NCI-H1694 (cell line): ENCODE measurements at regions not wholly inside any gene's neighbourhood (a gene's known extent, or its start where the extent isn't known, plus 50 kb on each side); places are given as distances from the start of the nearest gene placed in this dataset.

Experiments
- DNase-seq: peaks from one replicate; lab custom pipeline; 2025; lab: John Stamatoyannopoulos, UW

- DNase-seq = no peak
Measured at GRCh38 chr12:60251091-60251490, 655.3 kb downstream of the SLC16A7 start.

- DNase-seq = no peak
Measured at GRCh38 chr12:60252359-60253096, 656.7 kb downstream of the SLC16A7 start.

- no peak for DNase-seq
Measured at GRCh38 chr12:60255044-60255443, 659.2 kb downstream of the SLC16A7 start.

GRCh38 chr12:60257063-60257462 is 661.2 kb downstream of the SLC16A7 start:
- DNase-seq = no peak

GRCh38 chr12:60259225-60259624 is 663.4 kb downstream of the SLC16A7 start:
- no peak for DNase-seq

- DNase-seq = no peak
Measured at GRCh38 chr12:60262378-60262777, 666.5 kb downstream of the SLC16A7 start.

GRCh38 chr12:60263161-60263560 is 667.3 kb downstream of the SLC16A7 start:
- DNase-seq = no peak

GRCh38 chr12:60263836-60264493 is 668.1 kb downstream of the SLC16A7 start:
- DNase-seq = no peak

- no peak for DNase-seq
Measured at GRCh38 chr12:60265741-60266140, 669.9 kb downstream of the SLC16A7 start.

GRCh38 chr12:60266381-60266852 is 670.6 kb downstream of the SLC16A7 start:
- no peak for DNase-seq

- DNase-seq = no peak
Measured at GRCh38 chr12:60269611-60270269, 673.9 kb downstream of the SLC16A7 start.

GRCh38 chr12:60271816-60272215 is 676.0 kb downstream of the SLC16A7 start:
- no peak for DNase-seq

- DNase-seq = no peak
Measured at GRCh38 chr12:60278209-60278608, 682.4 kb downstream of the SLC16A7 start.

GRCh38 chr12:60279221-60279620 is 683.4 kb downstream of the SLC16A7 start:
- DNase-seq = no peak

- no peak for DNase-seq
Measured at GRCh38 chr12:60281522-60281921, 685.7 kb downstream of the SLC16A7 start.

- DNase-seq = no peak
Measured at GRCh38 chr12:60290532-60290931, 694.7 kb downstream of the SLC16A7 start.

GRCh38 chr12:60308366-60308991 is 712.6 kb downstream of the SLC16A7 start:
- no peak for DNase-seq

GRCh38 chr12:60311940-60312339 is 716.1 kb downstream of the SLC16A7 start:
- no peak for DNase-seq

GRCh38 chr12:60317361-60317760 is 721.5 kb downstream of the SLC16A7 start:
- no peak for DNase-seq

- DNase-seq = no peak
Measured at GRCh38 chr12:60324746-60325145, 728.9 kb downstream of the SLC16A7 start.

GRCh38 chr12:60333461-60333860 is 737.6 kb downstream of the SLC16A7 start:
- no peak for DNase-seq

GRCh38 chr12:60335745-60336144 is 739.9 kb downstream of the SLC16A7 start:
- DNase-seq = no peak
